GM19455 (cell line): ENCODE measurements at regions not wholly inside any gene's neighbourhood (a gene's known extent, or its start where the extent isn't known, plus 50 kb on each side); places are given as distances from the start of the nearest gene placed in this dataset.

Experiments used
- ATAC-seq: cut with Tn5 transposase; IDR thresholded peaks from one replicate; pipeline ENCODE4 v1.9.1; 2021; ENCODE audit not compliant: unreplicated experiment

GRCh38 chr6:166752928-166753721 lies 126.1 kb upstream of the RPS6KA2 start:
- no peak for ATAC-seq

GRCh38 chr6:166752097-166752496 lies 125.0 kb upstream of the RPS6KA2 start:
- peak; percentile 74 for ATAC-seq

GRCh38 chr6:166751051-166751595 lies 124.1 kb upstream of the RPS6KA2 start:
- ATAC-seq, result peak; percentile 78

GRCh38 chr6:166750108-166750793 lies 123.2 kb upstream of the RPS6KA2 start:
- no peak for ATAC-seq

- ATAC-seq, result no peak
Measured at GRCh38 chr6:166749666-166750065, 122.6 kb upstream of the RPS6KA2 start.

GRCh38 chr6:166747644-166748595 lies 120.9 kb upstream of the RPS6KA2 start:
- ATAC-seq, result no peak

GRCh38 chr6:166745801-166746668 lies 119.0 kb upstream of the RPS6KA2 start:
- no peak for ATAC-seq

- ATAC-seq, result no peak
Measured at GRCh38 chr6:166744223-166745134, 117.4 kb upstream of the RPS6KA2 start.

- ATAC-seq, result no peak
Measured at GRCh38 chr6:166743406-166744222, 116.6 kb upstream of the RPS6KA2 start.

GRCh38 chr6:166742981-166743380 lies 115.9 kb upstream of the RPS6KA2 start:
- no peak for ATAC-seq

GRCh38 chr6:166739976-166740318 lies 112.9 kb upstream of the RPS6KA2 start:
- ATAC-seq, result no peak

- no peak for ATAC-seq
Measured at GRCh38 chr6:166739117-166739975, 112.3 kb upstream of the RPS6KA2 start.

- no peak for ATAC-seq
Measured at GRCh38 chr6:166738386-166739116, 111.5 kb upstream of the RPS6KA2 start.

GRCh38 chr6:166737261-166737660 lies 110.2 kb upstream of the RPS6KA2 start:
- ATAC-seq, result no peak

- no peak for ATAC-seq
Measured at GRCh38 chr6:166736634-166737033, 109.6 kb upstream of the RPS6KA2 start.

- no peak for ATAC-seq
Measured at GRCh38 chr6:166733900-166734299, 106.8 kb upstream of the RPS6KA2 start.

GRCh38 chr6:166729658-166730057 lies 102.6 kb upstream of the RPS6KA2 start:
- no peak for ATAC-seq
